GM13976 (cell line): ENCODE measurements at regions not wholly inside any gene's neighbourhood (a gene's known extent, or its start where the extent isn't known, plus 50 kb on each side); places are given as distances from the start of the nearest gene placed in this dataset.

Experiments used
- DNase-seq: peaks from one replicate; pipeline ENCODE4 v3.0.0; 2012; ENCODE audit warnings: low spot score
- CTCF ChIP-seq: IDR thresholded peaks from 2 replicates; pipeline ENCODE4 v1.5.1; 2012; ENCODE audit warnings: borderline replicate concordance, mild to moderate bottlenecking; ENCODE audit not compliant: insufficient read depth; ENCODE audit errors: extremely low read depth, missing control alignments, control extremely low read depth
- in situ Hi-C: fragments of 300-500 bp; cut with MboI; formaldehyde crosslinking; loops from one replicate; pipeline ENCODE4 v1.12.0; 2022; ENCODE audit warnings: low sequenced_read_pairs, mixed read lengths, inconsistent platforms; ENCODE audit not compliant: unreplicated experiment

GRCh38 chr1:113217447-113218208, 144.6 kb downstream of the LRIG2 start:
- DNase-seq = no peak
- TF ChIP-seq CTCF = no peak
- in situ Hi-C loops = no loop called here

- DNase-seq = no peak
- in situ Hi-C loops = no loop called here
- TF ChIP-seq CTCF = no peak
These were observed 146.4 kb downstream of the LRIG2 start for GRCh38 chr1:113219377-113219776.

- in situ Hi-C loops = no loop called here
- no peak for DNase-seq
- TF ChIP-seq CTCF = no peak
These were observed 146.8 kb downstream of the LRIG2 start for GRCh38 chr1:113219828-113220227.

- TF ChIP-seq CTCF = no peak
- in situ Hi-C loops = no loop called here
- no peak for DNase-seq
These were observed 150.0 kb downstream of the LRIG2 start for GRCh38 chr1:113223040-113223439.

GRCh38 chr1:113223546-113223945, 150.5 kb downstream of the LRIG2 start:
- no peak for DNase-seq
- in situ Hi-C loops = no loop called here

GRCh38 chr1:113226148-113226547, 153.2 kb downstream of the LRIG2 start:
- DNase-seq = peak; percentile 44

More at GRCh38 chr1:113223546-113223945, 150.5 kb downstream of the LRIG2 start:
- TF ChIP-seq CTCF = no peak

More at GRCh38 chr1:113226148-113226547, 153.2 kb downstream of the LRIG2 start:
- TF ChIP-seq CTCF = no peak
- in situ Hi-C loops = no loop called here
